ENCODE measurements at regions not wholly inside any gene's neighbourhood (a gene's known extent, or its start where the extent isn't known, plus 50 kb on each side); places are given as distances from the start of the nearest gene placed in this dataset.

DNA sequence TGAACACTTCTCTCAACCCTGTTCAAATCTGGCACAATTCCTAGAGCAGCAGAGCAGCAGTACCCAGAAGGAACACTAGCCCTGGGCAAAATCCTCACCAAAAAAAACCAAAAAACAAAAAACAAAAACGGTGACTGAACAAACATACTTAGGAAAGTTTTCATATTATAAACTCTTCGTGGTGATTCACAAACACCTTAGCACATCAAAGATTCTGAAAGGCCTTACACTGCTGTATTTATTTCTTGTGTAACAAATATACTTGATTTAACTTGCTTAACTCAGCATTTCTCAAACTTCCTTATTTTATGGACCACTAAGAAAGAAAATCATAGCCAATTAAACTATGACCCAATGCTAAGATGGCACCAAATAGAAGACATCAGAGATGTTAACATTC is 57.8 kb upstream of the RREB1 start:
- ChIA-PET POLR2A (no interaction called here), CTCF (ENCODE audit: unreplicated experiment) (no interaction called here)
- DNase-seq (ENCODE audit: low spot score): no peak
- Histone ChIP-seq H3K79me2 (ENCODE audit: insufficient read depth, low read depth, low read length) (no peaks in the 10 kb centered on the region), H3K27ac (ENCODE audit: low read depth, low read length, poor library complexity, severe bottlenecking) (no peak overlapping the region), H3K4me3 (ENCODE audit: low read depth, low read length, poor library complexity, severe bottlenecking) (no peak overlapping the region), H3K4me2 (ENCODE audit: low read length) (no peak overlapping the region), H3K36me3 (ENCODE audit: insufficient read depth, low read length) (no peaks in the 10 kb centered on the region), H3K9me3 (ENCODE audit: low read length) (no peaks in the 10 kb centered on the region), H3K9me2 (ENCODE audit: insufficient read depth, low read length) (no peaks in the 10 kb centered on the region), H4K20me1 (ENCODE audit: insufficient read depth, low read length) (no peaks in the 10 kb centered on the region), H3K4me1 (ENCODE audit: insufficient read depth, low read length, poor library complexity, severe bottlenecking) (no peaks in the 10 kb centered on the region), H2AFZ (ENCODE audit: low read length) (no peak overlapping the region)
- intact Hi-C loops (cut with micrococcal nuclease; ENCODE audit: unreplicated experiment): no loop called here
- BruUV-seq (replicated peaks): no TSS peak
- TF ChIP-seq, protein P1, sequence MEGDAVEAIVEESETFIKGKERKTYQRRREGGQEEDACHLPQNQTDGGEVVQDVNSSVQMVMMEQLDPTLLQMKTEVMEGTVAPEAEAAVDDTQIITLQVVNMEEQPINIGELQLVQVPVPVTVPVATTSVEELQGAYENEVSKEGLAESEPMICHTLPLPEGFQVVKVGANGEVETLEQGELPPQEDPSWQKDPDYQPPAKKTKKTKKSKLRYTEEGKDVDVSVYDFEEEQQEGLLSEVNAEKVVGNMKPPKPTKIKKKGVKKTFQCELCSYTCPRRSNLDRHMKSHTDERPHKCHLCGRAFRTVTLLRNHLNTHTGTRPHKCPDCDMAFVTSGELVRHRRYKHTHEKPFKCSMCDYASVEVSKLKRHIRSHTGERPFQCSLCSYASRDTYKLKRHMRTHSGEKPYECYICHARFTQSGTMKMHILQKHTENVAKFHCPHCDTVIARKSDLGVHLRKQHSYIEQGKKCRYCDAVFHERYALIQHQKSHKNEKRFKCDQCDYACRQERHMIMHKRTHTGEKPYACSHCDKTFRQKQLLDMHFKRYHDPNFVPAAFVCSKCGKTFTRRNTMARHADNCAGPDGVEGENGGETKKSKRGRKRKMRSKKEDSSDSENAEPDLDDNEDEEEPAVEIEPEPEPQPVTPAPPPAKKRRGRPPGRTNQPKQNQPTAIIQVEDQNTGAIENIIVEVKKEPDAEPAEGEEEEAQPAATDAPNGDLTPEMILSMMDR (conservative IDR thresholded peaks at IDR 0.05; ENCODE audit: low read length): no peak
- no peak for TF ChIP-seq EZH2phosphoT487 (IDR thresholded peaks at IDR 0.05; ENCODE audit: borderline replicate concordance, low read depth, low read length)

DNA sequence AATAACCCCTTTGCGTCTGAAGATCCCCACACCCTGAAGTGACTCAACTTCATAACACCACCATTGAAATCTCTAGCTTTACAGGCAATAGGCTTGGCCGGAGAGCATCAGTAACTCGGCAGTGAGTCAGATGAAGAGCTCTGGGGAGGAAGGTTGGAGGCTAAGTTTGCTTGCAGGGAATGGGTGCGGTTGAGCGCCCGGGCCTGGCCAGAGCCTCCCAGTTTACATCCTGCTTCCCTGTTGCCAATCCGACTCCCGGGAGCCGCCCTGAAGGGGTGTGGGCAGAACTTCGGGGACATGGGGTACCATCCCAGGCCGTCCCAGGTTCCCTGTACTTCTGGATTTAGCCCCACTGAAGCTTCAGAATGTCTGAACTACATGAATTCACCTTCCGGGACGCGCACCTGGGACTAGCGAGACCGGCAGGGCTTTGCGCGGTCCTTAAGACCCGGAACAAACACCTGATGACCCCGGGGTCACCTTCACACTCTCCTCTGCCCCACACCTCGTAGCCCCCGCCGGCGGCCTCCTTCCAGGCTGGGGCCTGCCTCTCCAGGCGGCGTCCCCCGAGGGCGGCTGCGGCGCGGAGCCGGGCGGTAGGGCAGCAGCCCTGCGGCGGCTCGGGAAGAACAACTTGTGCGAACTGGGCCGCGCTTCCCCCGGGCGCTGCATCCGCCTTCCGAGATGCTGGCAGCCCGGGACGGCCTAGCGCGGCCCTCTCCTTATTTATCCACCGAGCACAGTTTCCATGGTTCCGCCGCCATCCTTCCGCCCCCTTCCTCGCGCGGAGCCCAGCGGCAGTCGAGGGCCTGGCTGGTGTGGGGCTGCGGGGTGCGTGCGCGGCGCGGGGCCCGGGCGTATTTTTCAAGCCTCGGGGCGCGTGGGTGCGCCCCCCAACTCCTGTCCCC is 56.6 kb upstream of the RREB1 start:
- no peak for DNase-seq (ENCODE audit: low spot score)
- no peaks in the 10 kb centered on the region for H3K9me2 ChIP-seq (ENCODE audit: insufficient read depth, low read length)
- no peak overlapping the region for H2AFZ ChIP-seq (ENCODE audit: low read length)
- H3K4me1 ChIP-seq (ENCODE audit: insufficient read depth, low read length, poor library complexity, severe bottlenecking): no peaks in the 10 kb centered on the region
- TF ChIP-seq EZH2phosphoT487 (IDR thresholded peaks at IDR 0.05; ENCODE audit: borderline replicate concordance, low read depth, low read length): no peak
- TF ChIP-seq, protein P1 (conservative IDR thresholded peaks at IDR 0.05; ENCODE audit: low read length): no peak
- H3K4me3 ChIP-seq (ENCODE audit: low read depth, low read length, poor library complexity, severe bottlenecking): no peak overlapping the region
- BruUV-seq (replicated peaks): no TSS peak
- H3K27ac ChIP-seq (ENCODE audit: low read depth, low read length, poor library complexity, severe bottlenecking): no peak overlapping the region
- H3K4me2 ChIP-seq (ENCODE audit: low read length): peak overlapping the region; percentile 40; the same call in 1 of the 2 replicates
- no peaks in the 10 kb centered on the region for H3K36me3 ChIP-seq (ENCODE audit: insufficient read depth, low read length)
- ChIA-PET CTCF (ENCODE audit: unreplicated experiment) (no interaction called here), POLR2A (interaction anchor here (0.8 kb wide), 1 partner anchor 311 kb away, joined by 3 read pairs; no protein-coding TSS in a partner anchor)
- no peaks in the 10 kb centered on the region for H3K79me2 ChIP-seq (ENCODE audit: insufficient read depth, low read depth, low read length)
- no peaks in the 10 kb centered on the region for H4K20me1 ChIP-seq (ENCODE audit: insufficient read depth, low read length)
- intact Hi-C loops (cut with micrococcal nuclease; ENCODE audit: unreplicated experiment): no loop called here
- no peaks in the 10 kb centered on the region for H3K9me3 ChIP-seq (ENCODE audit: low read length)
